ENCODE measurements at regions not wholly inside any gene's neighbourhood (a gene's known extent, or its start where the extent isn't known, plus 50 kb on each side); places are given as distances from the start of the nearest gene placed in this dataset.

GRCh38 chr2:114330594-114330993 is 111.8 kb upstream of the DPP10 start:
- Mint-ChIP-seq H3K27me3 (ENCODE audit: low read depth, unreplicated experiment) (no peaks in the 10 kb centered on the region), H3K27ac (ENCODE audit: unreplicated experiment) (no peak overlapping the region), H3K9me3 (ENCODE audit: unreplicated experiment) (no peaks in the 10 kb centered on the region), H3K4me3 (ENCODE audit: unreplicated experiment) (no peak overlapping the region), H3K4me1 (ENCODE audit: low read depth, unreplicated experiment) (no peaks in the 10 kb centered on the region), H3K36me3 (ENCODE audit: low read depth, unreplicated experiment) (no peaks in the 10 kb centered on the region)
- H3K4me1 ChIP-seq (ENCODE audit: insufficient read depth, low read length): no peaks in the 10 kb centered on the region
- DNase-seq (ENCODE audit: low read depth) (no peak), FAIRE-seq (no peak)
- H3K4me3 ChIP-seq (ENCODE audit: insufficient read depth, low read depth, low read length): no peak overlapping the region
- no peak overlapping the region for H3K9ac ChIP-seq (ENCODE audit: low read length)
- H2AFZ ChIP-seq (ENCODE audit: low read depth, low read length): no peak overlapping the region
- no peaks in the 10 kb centered on the region for H3K79me2 ChIP-seq (ENCODE audit: insufficient read depth, low read length)
- H4K20me1 ChIP-seq (ENCODE audit: insufficient read depth, low read length): no peaks in the 10 kb centered on the region
- H3K9me3 ChIP-seq (ENCODE audit: insufficient read depth, low read depth, low read length): no peaks in the 10 kb centered on the region
- H3K27me3 ChIP-seq (ENCODE audit: insufficient read depth, low read length): no peaks in the 10 kb centered on the region
- no peak overlapping the region for H3K27ac ChIP-seq (ENCODE audit: low read depth, low read length)
- TF ChIP-seq EZH2 (IDR thresholded peaks at IDR 0.05; ENCODE audit: insufficient read depth, low read length): no peak
- TF ChIP-seq CTCF (IDR thresholded peaks at IDR 0.05; ENCODE audit: insufficient read depth, low read depth, low read length): no peak
- no peaks in the 10 kb centered on the region for H3K36me3 ChIP-seq (ENCODE audit: insufficient read depth, low read length)
- H3K4me2 ChIP-seq (ENCODE audit: low read length): no peak overlapping the region

- no peaks in the 10 kb centered on the region for H3K36me3 Mint-ChIP-seq (ENCODE audit: low read depth, unreplicated experiment)
- Histone ChIP-seq H3K36me3 (ENCODE audit: insufficient read depth, low read length) (no peaks in the 10 kb centered on the region), H3K79me2 (ENCODE audit: insufficient read depth, low read length) (no peaks in the 10 kb centered on the region), H3K27me3 (ENCODE audit: insufficient read depth, low read length) (no peaks in the 10 kb centered on the region), H3K9me3 (ENCODE audit: insufficient read depth, low read depth, low read length) (no peaks in the 10 kb centered on the region), H3K4me2 (ENCODE audit: low read length) (no peak overlapping the region), H4K20me1 (ENCODE audit: insufficient read depth, low read length) (no peaks in the 10 kb centered on the region), H2AFZ (ENCODE audit: low read depth, low read length) (no peak overlapping the region), H3K4me3 (ENCODE audit: insufficient read depth, low read depth, low read length) (no peak overlapping the region), H3K9ac (ENCODE audit: low read length) (no peak overlapping the region), H3K4me1 (ENCODE audit: insufficient read depth, low read length) (no peaks in the 10 kb centered on the region), H3K27ac (ENCODE audit: low read depth, low read length) (no peak overlapping the region)
- FAIRE-seq: no peak
- H3K4me1 Mint-ChIP-seq (ENCODE audit: low read depth, unreplicated experiment): no peaks in the 10 kb centered on the region
- TF ChIP-seq EZH2 (IDR thresholded peaks at IDR 0.05; ENCODE audit: insufficient read depth, low read length) (no peak), CTCF (IDR thresholded peaks at IDR 0.05; ENCODE audit: insufficient read depth, low read depth, low read length) (no peak)
- DNase-seq (ENCODE audit: low read depth): no peak
- H3K4me3 Mint-ChIP-seq (ENCODE audit: unreplicated experiment): no peak overlapping the region
- no peaks in the 10 kb centered on the region for H3K9me3 Mint-ChIP-seq (ENCODE audit: unreplicated experiment)
- H3K27ac Mint-ChIP-seq (ENCODE audit: unreplicated experiment): no peak overlapping the region
- no peaks in the 10 kb centered on the region for H3K27me3 Mint-ChIP-seq (ENCODE audit: low read depth, unreplicated experiment)
These were observed 110.5 kb upstream of the DPP10 start for GRCh38 chr2:114331934-114332333.

- H2AFZ ChIP-seq (ENCODE audit: low read depth, low read length): no peak overlapping the region
- FAIRE-seq (no peak), DNase-seq (ENCODE audit: low read depth) (no peak)
- H4K20me1 ChIP-seq (ENCODE audit: insufficient read depth, low read length): no peaks in the 10 kb centered on the region
- H3K9me3 ChIP-seq (ENCODE audit: insufficient read depth, low read depth, low read length): no peaks in the 10 kb centered on the region
- H3K36me3 Mint-ChIP-seq (ENCODE audit: low read depth, unreplicated experiment): no peaks in the 10 kb centered on the region
- no peak overlapping the region for H3K27ac Mint-ChIP-seq (ENCODE audit: unreplicated experiment)
- no peak overlapping the region for H3K27ac ChIP-seq (ENCODE audit: low read depth, low read length)
- TF ChIP-seq EZH2 (IDR thresholded peaks at IDR 0.05; ENCODE audit: insufficient read depth, low read length) (no peak), CTCF (IDR thresholded peaks at IDR 0.05; ENCODE audit: insufficient read depth, low read depth, low read length) (no peak)
- H3K4me3 ChIP-seq (ENCODE audit: insufficient read depth, low read depth, low read length): no peak overlapping the region
- no peaks in the 10 kb centered on the region for H3K27me3 Mint-ChIP-seq (ENCODE audit: low read depth, unreplicated experiment)
- no peaks in the 10 kb centered on the region for H3K4me1 Mint-ChIP-seq (ENCODE audit: low read depth, unreplicated experiment)
- no peaks in the 10 kb centered on the region for H3K4me1 ChIP-seq (ENCODE audit: insufficient read depth, low read length)
- no peak overlapping the region for H3K4me3 Mint-ChIP-seq (ENCODE audit: unreplicated experiment)
- no peak overlapping the region for H3K9ac ChIP-seq (ENCODE audit: low read length)
- H3K79me2 ChIP-seq (ENCODE audit: insufficient read depth, low read length): no peaks in the 10 kb centered on the region
- H3K9me3 Mint-ChIP-seq (ENCODE audit: unreplicated experiment): no peaks in the 10 kb centered on the region
- no peaks in the 10 kb centered on the region for H3K36me3 ChIP-seq (ENCODE audit: insufficient read depth, low read length)
- H3K4me2 ChIP-seq (ENCODE audit: low read length): no peak overlapping the region
- H3K27me3 ChIP-seq (ENCODE audit: insufficient read depth, low read length): no peaks in the 10 kb centered on the region
These were observed 97.2 kb upstream of the DPP10 start for GRCh38 chr2:114345246-114345645.
